GM19452 (cell line): ENCODE measurements at regions not wholly inside any gene's neighbourhood (a gene's known extent, or its start where the extent isn't known, plus 50 kb on each side); places are given as distances from the start of the nearest gene placed in this dataset.

ENCODE experiments used
- ATAC-seq: cut with Tn5 transposase; IDR thresholded peaks from one replicate; pipeline ENCODE4 v1.9.1; 2021; ENCODE audit not compliant: unreplicated experiment

DNA sequence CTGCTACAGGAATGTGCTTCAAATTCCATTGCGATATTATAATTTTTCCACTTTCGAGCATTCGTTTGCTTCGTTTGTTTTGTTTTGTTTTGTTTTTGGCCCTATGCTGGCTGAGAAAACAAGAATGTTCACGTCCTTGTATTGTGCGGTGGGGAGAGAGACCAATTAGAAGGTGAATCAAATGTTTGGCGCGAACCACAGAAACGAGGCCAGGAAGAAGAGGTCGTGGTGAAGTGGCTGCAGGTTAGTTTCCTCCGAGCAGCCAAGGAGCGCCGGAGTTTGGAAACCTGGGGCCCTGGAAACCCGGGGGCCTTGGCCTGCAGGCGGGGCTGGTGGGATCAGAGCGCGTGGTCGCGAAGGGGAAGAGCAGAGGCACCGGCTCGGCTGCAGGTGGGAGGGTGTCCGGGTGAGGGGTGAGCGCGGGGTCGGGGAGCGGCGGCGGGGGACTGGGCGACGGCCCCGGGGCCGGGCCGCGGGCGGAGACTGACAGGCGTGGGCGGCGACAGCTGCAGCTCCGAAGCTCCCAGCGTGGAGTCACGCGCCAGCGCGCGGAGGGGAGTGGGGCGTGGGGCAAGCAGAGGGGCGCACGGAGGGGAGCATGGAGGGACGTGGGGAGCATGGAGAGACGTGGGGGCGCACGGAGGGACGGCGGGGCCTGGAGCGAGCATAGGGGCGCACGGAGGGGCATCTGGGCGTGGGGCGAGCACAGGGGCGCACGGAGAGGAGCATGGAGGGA is 141.5 kb upstream of the PDE10A start:
- no peak for ATAC-seq

DNA sequence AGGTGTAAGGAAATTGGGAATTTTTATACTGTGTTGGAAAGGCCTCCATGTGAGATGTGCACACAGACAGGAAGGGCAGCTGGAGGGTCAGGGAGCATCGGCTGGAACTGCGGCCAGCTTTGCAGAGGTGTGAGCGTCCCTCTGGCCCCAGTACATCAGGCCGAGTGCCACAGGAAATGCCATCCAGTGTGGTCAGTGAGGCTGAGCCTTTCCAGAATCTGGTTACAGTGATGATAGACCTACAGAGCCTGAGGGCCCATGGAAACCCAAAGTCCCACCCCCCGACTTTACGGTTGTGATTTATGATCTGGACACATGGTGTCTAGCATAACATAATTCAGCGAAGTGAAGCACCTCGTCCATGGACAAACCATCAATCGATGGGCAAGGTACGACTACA is 137.3 kb upstream of the PDE10A start:
- no peak for ATAC-seq

DNA sequence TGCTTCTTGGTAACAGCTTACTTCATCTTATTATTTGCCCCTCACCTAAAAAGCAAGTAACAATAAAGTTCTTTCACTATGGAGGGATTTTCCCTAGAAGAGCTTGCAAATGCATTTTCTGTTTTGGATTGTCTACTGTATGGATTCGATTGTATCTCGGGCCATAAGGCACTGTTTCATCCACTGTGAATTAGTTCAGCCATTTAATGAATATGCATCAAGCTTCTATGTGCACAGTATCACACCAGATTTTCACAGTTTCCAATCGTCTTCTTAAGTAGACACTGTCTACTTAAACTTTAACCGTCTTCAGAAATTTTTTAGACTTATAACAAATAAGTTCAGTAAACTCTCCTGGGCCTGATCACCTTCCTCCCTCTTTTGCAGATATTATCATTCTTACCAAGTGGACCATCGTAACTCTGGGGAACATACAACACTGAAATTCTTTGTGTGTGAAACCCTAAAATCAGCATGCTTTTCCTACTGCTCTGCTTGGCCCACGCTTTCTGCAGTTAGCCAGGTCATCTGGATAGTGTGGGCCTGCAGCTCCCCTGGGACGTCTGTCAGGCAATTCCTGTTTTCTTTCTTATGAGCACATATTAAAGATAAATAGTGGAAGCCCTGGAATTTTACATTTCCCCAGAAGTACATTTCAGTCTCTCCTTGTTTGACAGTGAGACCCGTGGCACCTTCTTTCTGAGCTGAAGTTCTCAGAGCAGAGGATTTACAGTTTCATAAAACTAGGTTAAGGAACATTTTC is 136.5 kb upstream of the PDE10A start:
- ATAC-seq: no peak

DNA sequence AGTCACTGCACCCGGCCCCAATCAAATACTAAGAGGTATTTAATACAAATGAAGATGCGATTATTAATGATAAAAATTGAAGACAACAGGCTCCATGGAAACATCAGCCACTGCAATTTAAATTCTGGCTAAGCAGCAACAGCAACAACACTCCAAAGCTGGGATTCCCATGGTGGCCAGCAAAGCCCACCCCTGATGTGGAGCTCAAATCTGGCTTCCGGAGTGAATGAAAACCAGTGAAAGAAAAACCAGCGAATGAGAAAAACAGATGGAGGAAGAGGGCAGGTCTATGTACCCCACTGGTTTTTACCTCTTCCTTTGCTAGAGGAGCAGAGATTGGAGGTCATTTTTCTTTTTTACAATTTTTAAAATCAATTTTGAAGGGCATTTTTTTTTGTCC is 135.9 kb upstream of the PDE10A start:
- no peak for ATAC-seq

DNA sequence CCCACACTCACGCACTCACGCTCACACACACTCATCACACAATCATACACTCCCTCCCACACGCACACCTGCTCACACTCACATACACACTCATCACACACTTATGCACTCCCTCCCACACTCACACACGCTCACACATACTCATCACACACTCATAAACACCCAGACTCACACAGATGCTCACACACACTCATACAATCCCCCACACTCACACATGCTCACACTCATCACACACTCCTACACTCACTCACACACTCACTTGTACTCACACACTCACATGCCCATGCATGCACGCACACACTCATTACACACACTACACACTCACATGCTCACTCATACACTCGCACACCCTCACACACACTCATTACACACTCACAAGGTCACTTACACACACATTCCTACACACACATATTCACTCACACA is 131.1 kb upstream of the PDE10A start:
- no peak for ATAC-seq

DNA sequence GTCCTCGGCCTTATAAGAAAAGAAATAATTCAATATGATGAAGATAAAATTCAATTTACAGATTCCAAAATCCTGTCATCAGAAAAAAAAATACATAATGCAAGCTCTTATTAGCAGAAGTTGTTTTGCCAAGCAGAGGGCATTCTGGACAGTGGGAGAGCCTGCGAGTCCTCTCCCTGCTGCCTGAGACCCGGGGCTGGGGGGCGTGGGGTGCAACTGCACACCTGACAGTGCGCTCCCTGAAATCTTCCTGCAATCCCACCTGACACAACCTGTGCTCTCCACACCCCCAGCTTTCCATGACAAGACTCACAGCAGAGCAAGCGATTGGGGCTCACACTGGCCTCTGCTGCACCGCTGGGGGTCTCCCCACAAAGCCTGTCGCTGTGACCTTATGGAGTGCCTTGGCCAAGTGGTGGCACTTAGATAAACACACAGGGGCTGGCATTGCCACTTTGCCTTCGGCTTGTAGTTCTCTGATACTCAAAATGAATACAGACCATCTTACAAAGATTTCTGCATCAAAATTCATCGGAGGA is 130.3 kb upstream of the PDE10A start:
- no peak for ATAC-seq

DNA sequence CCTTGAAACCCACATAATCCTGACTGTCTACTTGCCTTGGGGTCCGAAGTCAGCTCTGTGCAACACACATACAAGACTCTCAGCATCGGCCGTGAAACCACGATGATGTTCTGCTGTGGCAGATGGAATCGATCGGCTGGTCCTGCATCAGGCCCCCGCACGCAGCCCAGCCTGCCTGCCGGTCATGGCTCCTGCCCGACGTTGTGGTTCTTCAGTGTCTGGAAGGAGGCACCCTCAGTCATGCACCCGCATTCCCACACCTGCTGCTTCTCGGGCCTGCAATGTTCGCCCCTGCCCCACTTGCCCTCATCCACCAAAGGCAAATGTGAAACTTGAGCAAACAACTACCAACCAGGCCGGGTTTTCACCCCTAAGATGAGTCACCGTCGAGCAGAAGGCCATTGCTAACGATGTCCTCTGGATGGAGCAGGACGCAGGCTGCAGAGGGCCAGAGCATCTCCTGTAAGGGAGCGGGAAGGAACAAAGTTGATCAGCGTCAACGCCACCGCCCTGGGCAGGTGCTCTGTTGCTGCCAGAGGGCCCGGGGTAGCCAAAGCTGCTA is 128.9 kb upstream of the PDE10A start:
- ATAC-seq: no peak

DNA sequence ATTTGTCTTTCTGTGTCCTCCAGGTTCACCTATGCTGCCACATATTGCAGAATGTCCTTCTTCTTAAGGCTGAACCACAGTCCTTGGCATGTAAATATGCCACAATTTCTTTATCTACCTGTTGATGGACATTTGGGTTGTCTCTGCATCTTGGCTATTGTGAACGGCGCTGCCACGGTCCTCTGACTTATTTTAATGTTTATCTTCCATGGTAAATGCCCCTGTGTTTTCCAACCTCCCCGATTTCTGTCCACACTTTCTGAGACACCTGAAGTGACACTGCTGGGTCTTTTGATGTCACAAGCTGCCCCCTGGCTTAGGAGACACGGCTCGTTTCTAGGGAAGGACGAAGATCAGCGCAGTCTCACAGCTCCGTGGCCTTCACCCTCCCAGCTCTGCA is 128.3 kb upstream of the PDE10A start:
- no peak for ATAC-seq

DNA sequence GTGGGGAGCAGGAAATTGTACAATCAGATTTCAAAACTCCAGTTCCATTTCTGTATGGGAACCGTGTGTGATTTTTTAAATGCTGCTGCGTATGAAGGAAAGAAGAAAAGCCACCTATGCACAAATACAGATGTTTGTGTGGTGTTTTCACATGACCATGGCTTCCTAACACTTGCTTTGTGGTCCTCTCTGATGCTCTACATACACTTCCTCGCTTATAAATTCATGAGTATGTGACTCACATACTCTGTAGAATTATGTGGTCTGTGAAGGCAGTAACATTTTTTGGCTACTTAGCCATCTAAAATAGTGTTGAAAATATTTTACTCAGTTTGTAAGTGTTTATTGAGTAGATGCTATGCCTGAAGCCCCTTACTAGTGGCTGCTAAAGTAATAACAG is 119.8 kb upstream of the PDE10A start:
- ATAC-seq: no peak

DNA sequence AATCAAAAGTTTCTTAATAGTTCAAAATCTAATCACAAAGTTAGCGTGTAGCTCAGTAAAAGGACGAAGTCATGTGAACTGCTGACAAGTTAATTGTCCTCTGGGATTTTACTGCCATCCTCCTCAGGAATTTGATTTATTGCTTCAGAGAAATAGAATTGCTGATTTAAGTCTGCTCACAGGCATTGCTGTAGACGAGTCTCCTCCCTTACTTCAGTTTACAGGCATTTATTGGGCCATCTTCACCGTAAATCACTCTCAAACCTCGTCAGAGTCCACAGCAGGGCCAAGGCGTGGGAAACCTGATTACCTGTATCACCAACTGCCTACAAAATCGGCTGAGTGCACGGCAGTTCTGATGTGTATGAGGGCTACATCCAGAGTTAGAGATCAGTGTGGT is 119.1 kb upstream of the PDE10A start:
- ATAC-seq: no peak

DNA sequence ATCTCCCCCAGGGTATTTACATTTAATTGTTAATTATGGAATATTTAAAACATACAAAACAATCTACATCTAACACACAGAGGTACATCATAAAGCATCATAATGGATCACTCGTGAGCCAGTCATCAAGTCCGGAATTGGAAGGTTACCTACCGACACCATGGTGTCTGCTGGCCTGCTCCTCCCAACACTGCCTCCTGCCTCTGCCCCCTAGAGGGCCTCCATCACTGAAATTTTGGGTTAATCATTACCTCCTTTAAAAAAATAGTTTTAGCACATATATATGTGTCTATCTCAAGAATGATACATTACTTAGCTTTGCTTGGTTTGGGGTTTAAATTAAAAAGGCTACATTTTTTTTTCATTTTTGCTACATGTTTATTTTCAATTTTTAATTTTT is 114.6 kb upstream of the PDE10A start:
- no peak for ATAC-seq

DNA sequence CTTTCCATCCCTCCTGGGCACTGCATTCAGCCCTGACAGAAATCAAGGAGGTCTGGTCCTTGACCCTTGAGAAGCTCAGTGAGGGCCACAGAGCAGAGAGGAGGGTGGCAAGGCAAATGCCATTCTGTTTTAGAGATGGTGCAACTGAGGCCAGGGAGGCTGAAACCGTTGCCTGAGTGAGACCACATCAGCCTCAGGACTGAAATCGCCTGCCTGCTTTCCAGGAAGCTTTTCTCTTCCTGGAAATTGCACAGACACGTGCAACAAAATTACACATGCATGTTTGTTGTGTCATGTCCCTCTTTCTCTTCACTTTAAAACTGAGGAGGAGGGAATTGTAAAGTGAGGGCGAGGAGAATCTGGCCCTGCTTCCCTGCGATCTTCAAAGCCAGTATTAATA is 113.7 kb upstream of the PDE10A start:
- ATAC-seq: no peak

DNA sequence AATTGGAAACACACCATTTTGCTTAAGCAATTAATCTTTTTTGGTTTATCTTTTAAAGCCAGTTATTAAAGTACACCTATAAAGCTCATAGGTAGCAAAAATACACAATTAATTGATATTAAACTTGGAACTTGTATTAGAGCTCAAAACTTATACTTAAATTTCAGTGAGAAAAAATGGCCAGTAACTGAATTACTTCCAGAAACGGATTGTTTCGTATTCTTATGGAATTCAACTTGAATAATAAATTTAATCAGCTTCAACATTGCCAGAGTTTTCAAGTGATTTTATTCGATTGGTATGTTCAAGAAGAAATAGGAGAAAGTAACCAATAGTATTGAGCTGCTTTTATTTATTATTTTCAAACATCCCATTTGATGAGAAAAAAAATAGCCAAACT is 112.7 kb upstream of the PDE10A start:
- ATAC-seq: no peak

DNA sequence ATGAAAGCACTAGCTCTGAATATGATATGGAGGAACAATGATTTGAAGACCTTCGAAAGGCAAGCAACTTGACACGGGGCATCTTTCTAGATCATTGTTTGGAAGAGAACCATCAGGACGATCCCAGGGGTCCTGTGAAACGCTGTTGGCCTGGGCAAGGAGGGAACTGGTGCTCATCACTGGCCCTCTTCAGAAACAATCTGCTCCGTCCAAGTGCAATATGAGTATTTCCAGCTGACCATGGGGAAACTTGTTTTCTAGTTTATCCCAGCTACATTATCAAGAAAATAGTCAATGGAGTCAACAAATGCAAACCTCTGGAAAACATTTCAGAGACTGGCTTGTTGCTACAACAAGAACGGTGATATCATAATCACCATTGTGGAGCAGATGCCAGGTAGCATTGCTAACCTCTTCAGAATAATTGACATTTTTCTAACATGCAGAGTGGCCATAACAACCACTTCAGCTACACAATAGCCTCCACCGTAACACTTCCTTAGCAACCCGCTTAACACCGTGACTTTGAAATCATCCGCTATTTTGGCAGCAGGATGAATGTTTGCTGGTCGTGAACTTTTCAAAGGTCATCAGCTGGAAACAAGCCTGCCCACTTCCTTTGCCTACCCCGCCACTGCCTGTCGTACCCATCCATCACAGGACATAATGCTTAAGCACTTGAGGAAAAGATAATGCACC is 112.0 kb upstream of the PDE10A start:
- ATAC-seq: no peak

DNA sequence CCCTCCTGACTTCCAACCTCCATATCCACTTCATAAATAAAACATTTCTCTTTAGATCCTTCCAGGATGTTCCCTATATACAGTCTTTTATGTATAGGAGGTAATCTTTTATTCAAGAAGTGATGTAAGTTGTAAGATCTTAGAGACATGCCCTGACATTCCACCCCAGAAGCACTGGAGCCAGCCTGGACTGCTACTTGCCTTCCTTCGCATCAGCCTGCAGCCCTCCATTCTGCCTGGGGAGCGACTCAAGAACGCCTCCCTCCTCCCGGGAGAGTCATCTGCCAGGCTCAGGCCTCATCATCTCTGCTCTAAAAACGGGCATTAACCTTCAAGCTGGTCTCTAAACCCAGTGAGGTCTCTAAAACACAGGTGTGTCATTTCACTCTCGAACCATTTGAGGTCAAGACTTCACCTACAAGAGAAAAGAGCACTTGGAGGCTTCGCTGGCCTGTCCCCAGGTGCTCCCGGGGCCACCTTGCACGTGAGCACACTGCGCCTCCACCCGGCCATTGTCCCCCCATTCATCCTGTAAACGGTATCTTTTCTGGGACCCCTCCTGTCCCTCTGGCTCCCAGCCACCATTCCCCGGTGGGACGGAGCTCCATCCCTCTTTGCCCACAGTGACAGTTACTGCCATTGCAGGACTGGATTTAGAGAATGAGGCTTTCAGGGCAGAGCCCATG is 107.5 kb upstream of the PDE10A start:
- ATAC-seq: no peak

DNA sequence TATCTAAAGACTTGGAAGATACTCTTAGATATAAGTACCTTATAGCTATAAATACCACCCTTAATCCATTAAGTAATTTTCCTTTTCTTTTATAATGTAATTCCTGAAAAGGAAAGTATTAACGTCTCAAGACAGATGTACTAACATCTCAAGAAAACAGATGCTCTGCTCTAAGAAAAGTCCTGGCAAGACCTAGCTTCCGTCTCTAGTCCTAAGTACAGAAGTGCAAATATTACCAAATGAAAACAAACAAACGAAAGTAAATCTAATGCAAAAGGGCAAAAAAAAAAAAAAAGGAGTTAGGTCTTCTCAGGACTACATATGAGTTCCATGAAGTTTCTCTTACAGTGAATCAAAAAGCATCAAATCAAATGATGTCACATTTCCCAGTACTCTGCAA is 106.8 kb upstream of the PDE10A start:
- no peak for ATAC-seq

DNA sequence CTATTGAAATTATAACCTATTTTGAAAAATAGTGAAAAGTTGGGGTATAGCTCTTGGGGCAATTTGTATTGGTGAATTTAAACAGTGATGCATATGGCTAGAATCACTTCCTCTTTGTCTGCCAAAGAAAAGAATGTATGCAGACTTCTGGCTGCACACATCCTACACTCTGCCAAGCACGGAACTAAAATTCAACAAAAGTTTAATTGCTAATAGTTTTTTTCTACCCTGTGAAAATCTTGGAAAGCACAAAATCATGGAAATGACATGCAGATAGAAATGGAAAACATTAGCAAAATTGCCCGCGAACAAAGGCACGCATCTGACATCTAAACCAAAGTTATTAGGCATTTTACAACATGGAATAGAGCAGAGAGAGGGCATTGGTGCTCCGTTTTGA is 106.4 kb upstream of the PDE10A start:
- no peak for ATAC-seq

DNA sequence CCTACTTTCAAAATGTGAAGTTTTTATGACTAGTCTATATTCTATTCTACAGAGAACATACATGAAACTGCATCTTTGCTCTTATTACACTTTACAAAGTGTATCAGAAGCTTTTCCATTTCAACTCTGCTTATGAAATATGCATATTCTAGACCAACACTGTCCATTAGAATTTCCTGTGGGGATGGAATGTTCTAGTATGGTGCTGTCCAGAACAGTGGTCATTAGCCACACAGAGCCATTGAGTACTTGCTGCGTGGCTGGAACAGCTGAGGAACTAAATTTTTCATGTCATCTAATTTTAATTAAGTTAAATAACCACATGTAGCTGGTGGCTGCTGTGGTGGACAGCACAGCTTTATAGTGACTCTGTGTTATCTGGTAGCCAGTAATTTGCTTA is 105.9 kb upstream of the PDE10A start:
- no peak for ATAC-seq

DNA sequence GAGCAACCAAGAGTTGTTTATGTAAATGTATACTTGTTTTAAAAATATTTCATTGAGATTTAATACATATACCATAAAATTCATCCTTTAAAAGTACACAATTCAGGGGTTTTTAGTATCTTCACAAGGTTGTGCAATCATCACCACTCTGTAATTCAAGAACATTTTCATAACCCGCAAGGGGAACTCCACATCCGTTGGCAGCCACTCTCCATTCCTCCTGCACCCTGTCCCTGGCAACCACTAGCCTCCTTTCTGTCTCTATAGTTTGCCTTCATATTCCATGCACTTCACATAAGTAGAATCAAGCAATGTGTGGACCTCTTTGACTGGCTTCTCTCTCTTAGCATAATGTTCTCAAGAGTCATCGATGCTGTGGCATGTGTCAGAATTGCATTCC is 104.2 kb upstream of the PDE10A start:
- ATAC-seq: no peak

DNA sequence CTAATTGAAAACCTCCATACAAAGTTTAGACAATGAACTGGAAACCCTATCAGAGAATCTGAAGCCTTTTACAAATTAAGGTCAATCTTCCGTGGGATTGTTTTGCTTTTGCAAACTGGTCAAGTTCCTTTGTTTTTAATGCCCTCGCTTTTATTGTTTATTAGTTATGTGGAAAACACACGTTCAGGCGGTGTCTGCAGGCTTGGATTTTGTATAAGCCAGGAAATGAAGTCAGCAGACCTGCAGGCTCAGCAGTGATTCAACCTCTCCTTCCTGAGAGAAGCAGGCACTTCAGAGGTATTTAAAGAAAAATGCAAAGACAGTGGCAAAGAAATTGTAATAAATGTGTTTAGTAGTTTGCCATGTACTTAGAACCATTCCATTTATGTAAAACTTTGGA is 103.4 kb upstream of the PDE10A start:
- ATAC-seq: no peak

DNA sequence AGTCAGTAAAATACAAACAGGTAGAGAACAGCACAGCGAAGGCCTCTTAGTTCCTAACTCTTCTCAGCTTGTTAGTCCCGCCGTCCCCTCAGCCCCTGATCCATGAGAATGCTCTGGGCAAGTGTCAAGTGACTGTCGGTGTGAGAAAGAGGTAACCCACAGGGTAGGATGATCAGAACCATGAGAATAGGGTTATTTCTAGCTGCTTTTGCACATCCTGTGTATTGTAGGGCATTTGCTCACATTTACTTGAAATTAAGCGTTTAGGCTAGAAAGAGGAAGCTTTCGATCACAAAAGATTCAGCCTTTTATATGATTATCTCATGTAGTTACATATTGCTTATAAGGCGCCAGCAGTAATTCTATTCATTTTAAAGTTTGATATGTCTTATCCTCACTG is 103.0 kb upstream of the PDE10A start:
- ATAC-seq: no peak
